ENCODE measurements at regions not wholly inside any gene's neighbourhood (a gene's known extent, or its start where the extent isn't known, plus 50 kb on each side); places are given as distances from the start of the nearest gene placed in this dataset.

- no peaks in the 10 kb centered on the region for H3K36me3 Mint-ChIP-seq
- Histone ChIP-seq H3K9me3 (ENCODE audit: low read length) (no peaks in the 10 kb centered on the region), H3K27me3 (ENCODE audit: insufficient read depth, low read length, poor library complexity, severe bottlenecking) (no peaks in the 10 kb centered on the region), H3K36me3 (ENCODE audit: insufficient read depth, low read length) (no peaks in the 10 kb centered on the region), H3K27ac (ENCODE audit: low read depth, low read length) (no peak overlapping the region), H3K4me3 (ENCODE audit: low read length) (no peak overlapping the region), H3K4me1 (ENCODE audit: insufficient read depth, low read length) (no peaks in the 10 kb centered on the region)
- H3K9me3 Mint-ChIP-seq, result peaks cover 4 to 14% (median 11%) of the 10 kb centered on the region in 5 donors
- no peak for DNase-seq
- no peaks in the 10 kb centered on the region for H3K27me3 Mint-ChIP-seq
- ChIA-PET POLR2A (no interaction called here), CTCF (no interaction called here)
- H3K4me1 Mint-ChIP-seq, result no peaks in the 10 kb centered on the region
- no peak overlapping the region for H3K27ac Mint-ChIP-seq
- H3K4me3 Mint-ChIP-seq, result no peak overlapping the region
Measured at GRCh38 chr3:86269364-86270155, 721.4 kb downstream of the VGLL3 start.

GRCh38 chr3:86257955-86258641, 732.9 kb downstream of the VGLL3 start:
- Histone ChIP-seq H3K36me3 (ENCODE audit: insufficient read depth, low read length) (no peaks in the 10 kb centered on the region), H3K4me1 (ENCODE audit: insufficient read depth, low read length) (no peaks in the 10 kb centered on the region), H3K27ac (ENCODE audit: low read depth, low read length) (no peak overlapping the region), H3K4me3 (ENCODE audit: low read length) (no peak overlapping the region), H3K9me3 (ENCODE audit: low read length) (no peaks in the 10 kb centered on the region), H3K27me3 (ENCODE audit: insufficient read depth, low read length, poor library complexity, severe bottlenecking) (no peaks in the 10 kb centered on the region)
- Mint-ChIP-seq H3K27me3 (no peaks in the 10 kb centered on the region), H3K4me1 (no peaks in the 10 kb centered on the region), H3K36me3 (no peaks in the 10 kb centered on the region), H3K27ac (no peak overlapping the region), H3K9me3 (peaks cover 2 to 24% (median 20%) of the 10 kb centered on the region in 5 donors), H3K4me3 (no peak overlapping the region)
- POLR2A ChIA-PET, result no interaction called here
- CTCF ChIA-PET, result no interaction called here
- DNase-seq, result no peak

- no peaks in the 10 kb centered on the region for H3K9me3 ChIP-seq (ENCODE audit: low read length)
- Mint-ChIP-seq H3K4me1 (no peaks in the 10 kb centered on the region), H3K4me3 (no peak overlapping the region), H3K27me3 (no peaks in the 10 kb centered on the region), H3K36me3 (no peaks in the 10 kb centered on the region), H3K27ac (no peak overlapping the region), H3K9me3 (peaks cover 7 to 31% (median 20%) of the 10 kb centered on the region in 5 donors)
- H3K27me3 ChIP-seq (ENCODE audit: insufficient read depth, low read length, poor library complexity, severe bottlenecking), result no peaks in the 10 kb centered on the region
- DNase-seq, result no peak
- no peaks in the 10 kb centered on the region for H3K36me3 ChIP-seq (ENCODE audit: insufficient read depth, low read length)
- H3K27ac ChIP-seq (ENCODE audit: low read depth, low read length), result no peak overlapping the region
- no peaks in the 10 kb centered on the region for H3K4me1 ChIP-seq (ENCODE audit: insufficient read depth, low read length)
- ChIA-PET POLR2A (no interaction called here), CTCF (no interaction called here)
- no peak overlapping the region for H3K4me3 ChIP-seq (ENCODE audit: low read length)
Measured at GRCh38 chr3:86254480-86254879, 736.5 kb downstream of the VGLL3 start.

- Mint-ChIP-seq H3K27me3 (no peaks in the 10 kb centered on the region), H3K9me3 (peaks cover 10 to 34% (median 23%) of the 10 kb centered on the region in 5 donors), H3K36me3 (no peaks in the 10 kb centered on the region), H3K4me3 (no peak overlapping the region), H3K4me1 (no peaks in the 10 kb centered on the region), H3K27ac (no peak overlapping the region)
- DNase-seq, result no peak
- no peaks in the 10 kb centered on the region for H3K9me3 ChIP-seq (ENCODE audit: low read length)
- no peaks in the 10 kb centered on the region for H3K4me1 ChIP-seq (ENCODE audit: insufficient read depth, low read length)
- no peaks in the 10 kb centered on the region for H3K36me3 ChIP-seq (ENCODE audit: insufficient read depth, low read length)
- H3K4me3 ChIP-seq (ENCODE audit: low read length), result no peak overlapping the region
- POLR2A ChIA-PET, result no interaction called here
- no peaks in the 10 kb centered on the region for H3K27me3 ChIP-seq (ENCODE audit: insufficient read depth, low read length, poor library complexity, severe bottlenecking)
- CTCF ChIA-PET, result no interaction called here
- H3K27ac ChIP-seq (ENCODE audit: low read depth, low read length), result no peak overlapping the region
Measured at GRCh38 chr3:86251781-86252180, 739.2 kb downstream of the VGLL3 start.

DNA sequence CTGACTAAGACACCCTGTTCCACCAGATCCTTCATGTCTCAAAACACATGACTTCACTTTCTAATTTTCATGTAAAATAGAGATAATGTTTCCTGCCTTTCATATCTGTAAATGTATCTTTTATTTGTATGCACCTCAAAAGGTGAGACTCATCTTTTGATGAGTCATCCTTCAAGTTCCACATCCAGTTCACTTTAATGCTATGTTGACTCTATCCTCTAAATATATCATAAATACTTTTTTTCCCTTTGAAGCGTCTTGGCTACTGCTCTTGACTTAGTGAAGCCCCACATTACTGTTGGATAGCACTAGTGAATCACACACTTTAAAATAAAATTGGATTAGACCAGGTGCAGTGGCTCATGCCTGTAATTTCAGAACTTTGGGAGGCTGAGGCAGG, 741.1 kb downstream of the VGLL3 start:
- no peaks in the 10 kb centered on the region for H3K27me3 ChIP-seq (ENCODE audit: insufficient read depth, low read length, poor library complexity, severe bottlenecking)
- DNase-seq, result no peak
- no peaks in the 10 kb centered on the region for H3K27me3 Mint-ChIP-seq
- no peak overlapping the region for H3K4me3 Mint-ChIP-seq
- no peaks in the 10 kb centered on the region for H3K36me3 Mint-ChIP-seq
- no peaks in the 10 kb centered on the region for H3K9me3 ChIP-seq (ENCODE audit: low read length)
- ChIA-PET CTCF (no interaction called here), POLR2A (no interaction called here)
- H3K4me3 ChIP-seq (ENCODE audit: low read length), result no peak overlapping the region
- no peaks in the 10 kb centered on the region for H3K4me1 Mint-ChIP-seq
- H3K27ac Mint-ChIP-seq, result no peak overlapping the region
- H3K36me3 ChIP-seq (ENCODE audit: insufficient read depth, low read length), result no peaks in the 10 kb centered on the region
- peaks cover 11 to 37% (median 22%) of the 10 kb centered on the region in 5 donors for H3K9me3 Mint-ChIP-seq
- no peaks in the 10 kb centered on the region for H3K4me1 ChIP-seq (ENCODE audit: insufficient read depth, low read length)
- no peak overlapping the region for H3K27ac ChIP-seq (ENCODE audit: low read depth, low read length)

- H3K4me1 Mint-ChIP-seq, result no peaks in the 10 kb centered on the region
- Histone ChIP-seq H3K27ac (ENCODE audit: low read depth, low read length) (no peak overlapping the region), H3K36me3 (ENCODE audit: insufficient read depth, low read length) (no peaks in the 10 kb centered on the region), H3K4me3 (ENCODE audit: low read length) (no peak overlapping the region), H3K9me3 (ENCODE audit: low read length) (no peaks in the 10 kb centered on the region), H3K4me1 (ENCODE audit: insufficient read depth, low read length) (no peaks in the 10 kb centered on the region), H3K27me3 (ENCODE audit: insufficient read depth, low read length, poor library complexity, severe bottlenecking) (no peaks in the 10 kb centered on the region)
- ChIA-PET CTCF (no interaction called here), POLR2A (no interaction called here)
- peaks cover 7 to 30% (median 18%) of the 10 kb centered on the region in 5 donors for H3K9me3 Mint-ChIP-seq
- H3K27ac Mint-ChIP-seq, result no peak overlapping the region
- H3K4me3 Mint-ChIP-seq, result no peak overlapping the region
- no peak for DNase-seq
- no peaks in the 10 kb centered on the region for H3K36me3 Mint-ChIP-seq
- no peaks in the 10 kb centered on the region for H3K27me3 Mint-ChIP-seq
Measured at GRCh38 chr3:86245360-86245759, 745.6 kb downstream of the VGLL3 start.

GRCh38 chr3:86244905-86245304, 746.0 kb downstream of the VGLL3 start:
- no peaks in the 10 kb centered on the region for H3K27me3 ChIP-seq (ENCODE audit: insufficient read depth, low read length, poor library complexity, severe bottlenecking)
- H3K4me1 ChIP-seq (ENCODE audit: insufficient read depth, low read length), result no peaks in the 10 kb centered on the region
- DNase-seq, result no peak
- Mint-ChIP-seq H3K27ac (no peak overlapping the region), H3K9me3 (peaks cover 7 to 29% (median 18%) of the 10 kb centered on the region in 5 donors), H3K36me3 (no peaks in the 10 kb centered on the region), H3K4me3 (no peak overlapping the region), H3K4me1 (no peaks in the 10 kb centered on the region), H3K27me3 (no peaks in the 10 kb centered on the region)
- no peaks in the 10 kb centered on the region for H3K36me3 ChIP-seq (ENCODE audit: insufficient read depth, low read length)
- H3K4me3 ChIP-seq (ENCODE audit: low read length), result no peak overlapping the region
- H3K27ac ChIP-seq (ENCODE audit: low read depth, low read length), result no peak overlapping the region
- H3K9me3 ChIP-seq (ENCODE audit: low read length), result no peaks in the 10 kb centered on the region
- POLR2A ChIA-PET, result no interaction called here
- CTCF ChIA-PET, result no interaction called here

- Mint-ChIP-seq H3K36me3 (no peaks in the 10 kb centered on the region), H3K27ac (no peak overlapping the region), H3K4me1 (no peaks in the 10 kb centered on the region), H3K27me3 (no peaks in the 10 kb centered on the region), H3K9me3 (peaks cover 3 to 27% (median 7%) of the 10 kb centered on the region in 5 donors), H3K4me3 (no peak overlapping the region)
- no peak for DNase-seq
- H3K36me3 ChIP-seq (ENCODE audit: insufficient read depth, low read length), result no peaks in the 10 kb centered on the region
- H3K27me3 ChIP-seq (ENCODE audit: insufficient read depth, low read length, poor library complexity, severe bottlenecking), result no peaks in the 10 kb centered on the region
- no peaks in the 10 kb centered on the region for H3K4me1 ChIP-seq (ENCODE audit: insufficient read depth, low read length)
- H3K9me3 ChIP-seq (ENCODE audit: low read length), result no peaks in the 10 kb centered on the region
- ChIA-PET CTCF (no interaction called here), POLR2A (no interaction called here)
- no peak overlapping the region for H3K4me3 ChIP-seq (ENCODE audit: low read length)
- no peak overlapping the region for H3K27ac ChIP-seq (ENCODE audit: low read depth, low read length)
Measured at GRCh38 chr3:86239946-86240345, 751.0 kb downstream of the VGLL3 start.
